Skeletal muscle cell (primary cell): ENCODE measurements at regions not wholly inside any gene's neighbourhood (a gene's known extent, or its start where the extent isn't known, plus 50 kb on each side); places are given as distances from the start of the nearest gene placed in this dataset.
"Not testable (repeated sequence)": the region's sequence is repeated elsewhere in the genome, so short reads cannot be mapped to it uniquely, and the experiment has no call there.

ENCODE experiments used
- DNase-seq: peaks from one replicate; pipeline ENCODE4 v3.0.0-alpha.2; 2010; ENCODE audit warnings: low read depth
- H3K4me3 ChIP-seq: 2 replicates; pipeline ENCODE4 v1.5.1; 2011; ENCODE audit warnings: low read depth, mild to moderate bottlenecking, control low read depth, low read length, moderate library complexity

DNA sequence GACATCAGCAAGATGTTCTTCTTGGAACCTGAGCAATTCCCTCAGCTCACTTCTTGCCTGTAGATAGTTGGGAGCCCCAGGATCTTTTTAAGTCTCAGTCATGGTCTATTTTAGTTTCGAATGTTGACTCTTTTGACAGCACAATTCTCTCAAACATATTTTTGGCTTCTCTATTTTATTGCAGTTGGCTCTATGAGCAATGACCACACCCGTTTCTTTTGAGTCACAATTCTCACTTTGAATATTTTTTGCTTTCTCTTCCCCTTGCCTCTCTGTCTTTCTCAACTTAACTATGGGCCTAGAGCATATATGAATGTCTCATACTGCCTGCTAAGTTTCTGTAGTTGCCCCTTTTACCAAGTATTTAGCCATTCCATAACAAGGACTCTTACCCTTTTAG lies 222.8 kb downstream of the PTN start:
- DNase-seq, result no peak
- H3K4me3 ChIP-seq, result no peak overlapping the region

DNA sequence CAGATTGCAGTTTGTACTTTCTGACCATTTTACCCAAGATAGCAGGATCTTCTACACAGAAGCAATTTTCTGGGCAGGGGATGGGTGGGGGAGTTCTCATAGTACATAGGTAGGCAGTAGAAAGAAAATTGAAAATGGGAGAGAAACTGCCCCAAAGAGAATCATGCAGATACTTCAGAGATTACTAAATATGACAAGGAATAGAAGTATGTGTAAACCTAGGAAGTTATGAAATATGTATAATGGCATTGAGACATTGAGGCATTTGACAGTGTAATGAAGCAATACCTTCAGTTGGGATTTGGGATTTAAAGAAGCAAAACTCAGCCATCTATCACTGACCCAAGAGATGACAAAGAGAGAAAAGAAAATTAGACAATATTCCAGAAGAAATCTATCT lies 233.0 kb downstream of the PTN start:
- no peak overlapping the region for H3K4me3 ChIP-seq
- DNase-seq, result no peak

DNA sequence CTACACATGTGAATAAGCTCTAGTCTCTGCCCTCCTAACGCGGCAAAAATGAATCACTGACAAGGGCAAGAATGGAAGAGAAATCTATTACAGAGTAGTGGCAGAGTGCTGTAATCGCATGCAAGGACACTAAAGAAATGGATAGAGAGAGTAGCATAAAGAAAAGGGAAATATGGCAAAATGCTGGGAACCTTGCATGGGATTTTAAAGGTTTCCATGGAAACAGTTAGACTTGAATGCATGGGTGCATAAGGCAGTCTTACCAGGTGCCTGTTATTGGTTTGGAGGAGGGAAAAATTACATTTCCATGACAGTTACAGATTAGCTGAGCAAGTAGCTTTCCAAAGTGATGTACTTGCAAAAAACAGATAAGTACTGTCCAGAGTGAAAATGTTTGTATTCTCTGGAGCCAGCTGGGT lies 233.4 kb downstream of the PTN start:
- H3K4me3 ChIP-seq, result no peak overlapping the region
- no peak for DNase-seq

DNA sequence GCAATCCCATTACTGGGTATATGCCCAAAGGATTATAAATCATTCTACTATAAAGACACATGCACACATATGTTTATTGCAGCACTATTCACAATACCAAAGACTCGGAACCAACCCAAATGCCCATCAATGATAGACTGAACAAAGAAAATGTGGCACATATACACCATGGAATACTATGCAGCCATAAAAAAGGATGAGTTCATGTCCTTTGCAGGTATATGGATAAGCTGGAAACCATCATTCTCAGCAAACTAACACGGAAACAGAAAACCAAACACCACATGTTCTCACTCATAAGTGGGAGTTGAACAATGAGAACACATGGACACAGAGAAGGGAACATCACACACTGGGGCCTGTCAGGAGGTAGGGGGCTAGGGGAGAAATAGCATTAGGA lies 235.7 kb downstream of the PTN start:
- H3K4me3 ChIP-seq, DNase-seq: not testable (repeated sequence)

DNA sequence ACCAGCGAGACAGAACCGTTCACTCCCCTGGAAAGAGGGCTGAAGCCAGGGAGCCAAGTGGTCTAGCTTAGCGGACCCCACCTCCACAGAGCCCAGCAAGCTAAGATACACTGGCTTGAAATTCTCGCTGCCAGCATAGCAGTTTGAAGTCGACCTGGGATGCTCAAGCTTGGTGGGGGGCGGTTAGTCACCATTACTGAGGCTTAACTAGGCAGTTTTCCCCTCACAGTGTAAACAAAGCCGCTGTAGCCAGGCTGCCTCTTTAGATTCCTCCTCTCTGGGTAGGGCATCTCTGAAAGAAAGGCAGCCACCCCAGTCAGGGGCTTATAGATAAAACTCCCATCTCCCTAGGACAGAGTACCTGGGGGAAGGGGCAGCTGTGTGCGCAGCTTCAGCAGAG lies 235.1 kb downstream of the CHRM2 start:
- DNase-seq, H3K4me3 ChIP-seq: not testable (repeated sequence)

DNA sequence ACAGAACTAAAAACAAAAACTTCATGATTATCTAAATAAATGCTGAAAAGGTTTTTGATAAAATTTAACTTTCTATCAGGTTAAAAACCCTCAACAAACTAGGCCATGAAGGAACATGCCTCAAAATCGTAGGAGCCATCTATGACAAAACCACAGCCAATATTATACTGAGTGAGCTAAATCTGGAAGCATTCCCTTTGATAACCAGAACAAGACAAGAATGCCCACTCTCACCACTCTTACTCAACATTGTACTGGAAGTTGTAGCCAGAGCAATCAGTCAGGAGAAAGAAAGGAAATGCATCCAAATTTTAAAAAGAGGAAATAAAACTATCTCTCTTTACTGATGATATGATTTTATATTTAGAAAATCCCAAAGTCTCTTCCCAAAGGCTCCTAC lies 228.7 kb downstream of the CHRM2 start:
- no peak for DNase-seq
- no peak overlapping the region for H3K4me3 ChIP-seq

DNA sequence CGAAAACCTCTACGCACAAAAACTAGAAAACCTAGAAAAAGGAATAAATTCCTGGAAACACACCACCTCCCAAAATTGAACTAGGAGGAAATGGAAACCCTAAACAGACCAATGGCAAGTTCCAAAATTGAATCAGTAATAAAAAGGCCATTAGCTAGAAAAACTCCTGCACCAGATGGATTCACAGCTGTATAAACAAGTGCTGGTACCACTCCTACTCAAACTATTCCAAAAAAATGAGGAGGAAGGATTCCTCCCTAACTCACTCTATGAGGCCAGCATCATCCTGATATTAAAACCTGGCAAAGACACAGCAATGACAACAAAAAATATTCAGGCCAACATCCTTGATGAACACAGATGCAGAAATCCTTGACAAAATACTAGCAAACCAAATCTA lies 228.2 kb downstream of the CHRM2 start:
- DNase-seq, result no peak
- no peak overlapping the region for H3K4me3 ChIP-seq

DNA sequence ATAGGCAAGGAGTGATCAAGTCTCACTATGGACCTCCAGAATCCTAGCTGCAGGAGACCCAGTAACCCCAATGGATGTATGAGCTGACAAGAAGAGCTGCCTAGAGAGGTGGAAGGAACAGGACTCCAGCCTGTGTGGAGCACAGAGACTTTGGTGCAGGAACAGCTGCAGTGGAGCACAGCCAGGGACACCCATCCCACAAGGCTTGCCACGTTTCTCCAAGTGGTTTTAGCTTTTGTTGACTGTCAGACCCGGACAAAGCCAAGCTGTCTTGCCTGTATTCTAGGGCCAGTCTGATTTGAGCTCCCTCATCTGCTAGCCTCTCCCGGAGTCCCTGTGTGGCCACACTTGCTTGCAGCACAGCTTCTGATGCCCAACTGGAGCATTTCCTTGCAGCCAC lies 224.7 kb downstream of the CHRM2 start:
- DNase-seq, result no peak
- H3K4me3 ChIP-seq, result no peak overlapping the region

DNA sequence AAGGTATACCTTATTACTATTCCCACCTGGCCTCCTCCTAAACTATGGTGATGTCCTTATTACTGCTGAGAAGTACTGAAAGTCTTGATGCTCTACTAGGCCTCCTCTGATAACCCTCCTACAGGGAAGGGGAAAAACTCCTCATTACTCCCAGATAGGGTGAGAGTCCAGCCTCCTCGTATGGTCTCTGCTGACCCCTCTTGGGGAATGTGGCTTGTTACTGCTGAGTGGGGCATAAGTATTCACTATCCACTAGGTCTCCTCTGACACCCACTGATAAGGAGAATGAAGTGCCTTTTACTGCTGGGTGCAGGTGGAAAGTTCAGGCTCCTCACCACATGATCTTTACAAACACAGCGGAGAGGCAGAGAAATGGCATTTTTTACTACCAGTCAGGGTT lies 222.9 kb downstream of the CHRM2 start:
- H3K4me3 ChIP-seq, result no peak overlapping the region
- DNase-seq, result no peak

DNA sequence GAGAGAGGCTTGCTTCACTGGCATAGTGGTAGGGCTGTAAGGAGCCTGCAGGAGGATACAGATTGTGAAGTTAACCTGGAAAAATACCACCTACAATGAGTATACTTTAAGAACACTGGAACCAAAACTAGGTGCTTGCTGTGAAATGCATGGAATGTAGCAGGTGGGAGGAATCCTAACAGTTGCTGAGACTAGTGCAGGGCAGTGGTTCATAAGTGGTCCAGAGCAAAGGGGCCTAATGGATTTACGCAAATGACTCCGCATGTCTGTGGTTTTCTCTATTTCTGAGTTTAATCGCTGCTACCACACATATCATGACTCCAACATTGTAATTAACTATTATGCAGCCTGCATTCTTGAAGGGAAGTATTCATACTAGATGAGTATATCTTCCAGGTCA lies 218.4 kb downstream of the CHRM2 start:
- DNase-seq, result no peak
- H3K4me3 ChIP-seq, result no peak overlapping the region

DNA sequence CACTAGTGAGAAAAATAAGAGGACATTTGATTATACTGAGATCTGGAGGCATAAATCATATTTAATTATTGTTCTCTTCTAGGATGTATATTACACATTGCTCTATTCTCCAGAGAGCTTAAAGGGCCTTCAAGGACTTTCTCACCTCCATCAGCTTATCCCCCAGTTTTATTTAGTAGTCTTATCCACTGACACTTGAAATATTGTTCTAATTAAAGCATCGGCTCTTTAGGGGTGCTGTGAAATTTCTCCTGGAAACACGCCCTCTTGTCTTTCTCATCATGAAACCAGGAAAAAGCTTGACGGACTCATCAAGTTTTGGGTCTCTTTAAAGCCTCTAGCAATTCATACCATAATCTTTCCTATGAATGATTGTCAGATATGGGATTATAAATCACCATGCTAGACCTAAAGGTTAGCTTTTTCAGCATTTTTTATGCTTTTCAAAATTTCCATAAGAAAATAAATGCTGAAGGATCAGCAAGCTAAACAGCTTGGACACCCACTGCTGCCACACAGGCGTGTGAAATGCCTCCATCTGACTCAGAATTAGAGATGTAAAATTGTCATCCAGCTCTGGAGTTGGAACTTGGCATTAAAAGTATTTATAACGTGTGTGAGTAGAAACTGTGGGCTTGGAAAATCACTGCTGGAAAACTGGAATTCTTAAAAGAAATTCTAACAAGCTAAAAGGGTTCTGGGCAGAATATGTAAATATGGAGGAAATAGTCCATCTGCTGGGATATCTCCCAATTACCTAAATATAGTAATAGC lies 216.3 kb downstream of the CHRM2 start:
- no peak overlapping the region for H3K4me3 ChIP-seq
- DNase-seq, result no peak

DNA sequence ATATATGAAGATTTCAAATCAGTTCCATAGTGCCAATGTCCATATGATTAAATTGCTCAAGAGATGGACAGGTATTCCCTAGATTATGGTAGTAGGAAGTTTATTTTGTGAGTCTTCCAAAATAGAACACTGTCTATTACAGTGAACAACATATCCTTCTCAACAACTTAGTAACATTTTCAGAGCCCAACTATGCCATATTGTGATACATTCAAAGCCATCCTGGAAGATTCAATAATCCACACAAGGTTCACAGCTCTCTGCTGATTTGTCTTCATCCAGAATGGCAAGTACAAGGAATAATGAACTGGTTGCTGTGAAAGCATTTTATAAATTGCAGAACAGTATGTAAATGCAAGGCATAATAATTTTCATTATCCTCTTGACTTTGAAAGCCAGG lies 213.9 kb downstream of the CHRM2 start:
- no peak for DNase-seq
- no peak overlapping the region for H3K4me3 ChIP-seq

DNA sequence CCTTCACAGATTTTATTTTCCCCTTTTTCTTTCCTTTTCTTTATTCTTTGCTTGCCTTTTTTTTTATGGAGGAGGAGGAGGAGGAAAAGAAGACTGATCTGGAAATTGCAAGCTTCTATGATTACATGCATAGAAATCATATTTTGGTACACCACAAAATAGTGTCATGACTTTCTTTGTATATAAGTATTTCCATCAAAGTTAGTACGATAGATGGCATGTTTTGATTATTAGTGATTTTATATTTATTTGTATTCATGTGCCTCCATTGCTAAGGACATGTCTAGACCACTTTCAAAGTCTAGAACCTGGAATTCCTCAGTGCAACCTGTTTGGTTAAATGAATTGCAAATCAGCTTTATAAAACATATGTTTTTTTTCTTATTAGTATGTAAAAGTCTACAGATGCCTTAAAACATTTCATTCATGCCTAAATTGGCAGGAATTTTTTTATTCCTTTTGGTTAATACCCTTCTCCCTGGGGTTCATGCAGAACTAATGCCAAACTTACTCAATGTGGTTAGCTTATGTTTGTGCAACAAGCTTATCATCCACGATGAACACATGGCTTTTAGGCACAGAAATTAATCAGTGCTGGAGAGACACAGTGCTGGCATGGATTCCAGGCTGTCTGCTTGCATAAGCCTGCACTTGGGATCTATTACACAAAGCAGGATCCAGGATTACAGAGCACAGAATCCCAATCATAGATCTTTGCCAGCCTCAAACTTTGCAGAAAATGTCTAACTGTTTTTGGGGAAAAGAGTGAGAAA lies 213.1 kb downstream of the CHRM2 start:
- H3K4me3 ChIP-seq, result no peak overlapping the region
- DNase-seq, result peak; percentile 96

DNA sequence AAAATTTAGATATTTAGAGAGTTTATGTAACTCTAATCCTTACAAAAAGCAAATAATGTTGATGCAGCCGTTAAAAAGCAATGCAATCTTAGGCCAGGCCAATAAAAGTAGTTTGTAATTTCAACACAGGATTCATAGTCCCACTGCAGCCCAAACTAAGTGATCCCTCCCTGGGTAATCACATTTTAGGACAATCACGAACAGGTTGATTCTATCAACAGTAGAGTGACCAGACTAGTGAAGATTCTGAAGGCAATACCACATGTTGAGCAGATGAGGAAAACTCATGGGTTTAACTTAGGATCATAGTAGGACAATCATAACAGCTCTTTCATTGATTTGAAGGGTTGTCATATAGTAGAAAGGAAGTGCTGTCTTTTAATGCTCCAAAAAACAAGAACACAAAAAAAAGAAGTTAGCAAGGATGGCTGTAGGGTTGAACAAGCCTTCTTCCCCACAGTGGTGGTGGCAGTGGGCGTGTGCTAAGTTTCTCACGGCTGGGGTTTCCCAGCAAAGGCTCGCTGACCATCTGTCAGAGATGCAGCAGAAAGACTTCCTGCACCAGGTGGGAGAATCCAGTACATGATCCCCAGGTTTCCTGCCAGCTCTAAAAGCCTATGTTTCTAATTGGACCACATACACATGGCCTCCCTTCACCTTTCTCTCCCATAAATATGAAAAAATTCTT lies 212.2 kb downstream of the CHRM2 start:
- DNase-seq, result no peak
- no peak overlapping the region for H3K4me3 ChIP-seq

DNA sequence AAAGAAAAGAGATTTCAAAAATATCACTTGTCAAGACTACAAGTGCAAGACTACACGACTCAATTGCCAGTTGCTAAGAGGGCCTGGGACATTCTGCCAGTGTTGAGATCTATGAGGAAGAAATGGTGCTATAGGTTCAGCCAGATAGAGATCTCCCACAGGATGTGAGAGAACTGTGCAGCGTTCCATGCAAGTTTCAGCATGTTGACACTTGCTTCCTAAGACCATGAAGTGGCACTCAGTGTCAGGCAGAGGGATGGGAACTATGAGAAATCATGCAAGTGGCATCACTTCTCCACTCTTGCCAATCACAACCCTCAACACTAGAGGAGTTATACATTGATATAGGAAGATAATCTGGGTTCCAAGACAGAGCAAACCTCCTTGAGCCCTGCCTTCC lies 210.3 kb downstream of the CHRM2 start:
- no peak overlapping the region for H3K4me3 ChIP-seq
- no peak for DNase-seq

DNA sequence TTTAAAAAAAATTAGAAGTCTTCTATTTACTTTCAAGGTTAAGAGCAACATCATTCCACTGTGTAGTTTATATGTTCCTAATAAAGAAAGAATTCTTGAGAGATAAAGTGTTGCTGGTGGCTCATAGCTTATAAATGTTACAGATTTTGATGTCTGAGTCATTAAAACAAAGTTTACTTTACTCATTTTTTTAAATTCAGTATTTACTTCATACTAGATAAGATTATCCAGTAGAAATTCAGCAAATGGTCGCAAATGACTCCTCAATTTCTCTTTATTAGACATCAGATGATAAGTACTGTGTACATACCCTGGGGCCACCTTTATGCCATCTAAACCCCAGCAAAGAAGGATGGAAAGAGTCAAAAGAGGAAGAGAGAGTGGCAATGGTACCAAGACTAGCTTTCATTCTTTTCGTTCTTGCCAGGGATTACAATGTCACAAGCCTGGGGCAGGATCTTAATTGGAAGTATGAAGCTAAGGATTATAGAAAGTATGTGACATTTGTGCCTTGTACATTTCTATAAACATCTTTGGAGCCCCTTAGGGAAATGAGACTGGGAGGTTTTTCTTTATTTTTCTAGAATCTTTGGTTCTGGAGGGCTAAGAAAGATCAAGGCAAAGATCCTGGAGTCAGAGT lies 206.1 kb downstream of the CHRM2 start:
- no peak overlapping the region for H3K4me3 ChIP-seq
- no peak for DNase-seq

DNA sequence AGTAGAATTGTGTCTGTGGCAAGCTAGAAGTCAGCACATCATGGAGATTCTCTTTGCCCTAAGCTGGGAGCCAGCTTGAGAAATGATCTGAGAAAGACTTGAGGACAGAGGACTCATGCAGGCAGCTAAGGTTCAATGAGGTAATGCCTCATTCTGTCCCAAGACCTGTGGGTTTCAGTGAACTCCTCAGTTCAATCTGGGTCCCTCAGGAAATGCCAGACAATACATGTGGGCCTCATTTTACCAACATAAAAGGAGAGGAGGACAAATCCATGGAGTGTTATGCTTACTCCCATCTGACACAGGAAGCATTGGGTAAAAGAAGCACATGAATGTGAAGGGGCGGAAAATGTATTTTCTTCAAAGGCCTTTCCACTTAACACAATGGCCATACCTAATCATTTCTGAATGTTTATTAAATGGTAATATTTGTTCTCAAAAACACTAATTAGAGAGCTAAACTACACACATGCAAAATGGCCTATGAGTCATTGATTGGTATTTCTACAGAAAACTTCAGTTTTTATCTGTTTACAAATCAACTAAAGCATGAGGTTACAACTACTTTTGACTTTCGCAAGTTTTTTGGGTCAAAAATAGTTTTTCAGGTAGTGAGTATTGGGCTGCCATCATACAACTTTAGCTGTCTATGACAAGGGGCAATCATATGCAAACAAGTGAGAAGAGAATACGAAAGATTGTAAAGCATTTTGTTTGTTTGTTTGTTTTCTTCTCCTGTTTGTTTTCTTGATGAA lies 205.3 kb downstream of the CHRM2 start:
- no peak overlapping the region for H3K4me3 ChIP-seq
- DNase-seq, result peak; percentile 82
